ENCODE measurements at regions not wholly inside any gene's neighbourhood (a gene's known extent, or its start where the extent isn't known, plus 50 kb on each side); places are given as distances from the start of the nearest gene placed in this dataset.
"Not testable (repeated sequence)": the region's sequence is repeated elsewhere in the genome, so short reads cannot be mapped to it uniquely, and the experiment has no call there.

DNA sequence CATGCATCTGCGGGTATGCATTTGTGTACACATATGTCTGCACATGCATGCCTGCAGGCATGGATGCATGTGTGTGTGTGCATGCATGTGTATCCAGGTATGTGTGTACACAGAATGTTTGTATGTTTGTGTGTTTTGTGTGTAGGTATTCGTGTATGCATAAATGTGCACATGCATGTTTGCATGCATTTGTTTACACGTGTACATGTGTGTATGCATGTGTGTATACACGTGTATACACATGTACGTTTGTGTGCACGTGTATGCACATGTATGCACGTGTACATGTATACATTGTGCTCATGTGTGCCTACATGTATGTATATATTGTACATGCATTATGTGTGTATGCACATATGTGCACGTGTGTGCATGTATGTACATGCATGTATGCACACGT lies 171.4 kb upstream of the ZNF322 start:
- TF ChIP-seq, protein P1, sequence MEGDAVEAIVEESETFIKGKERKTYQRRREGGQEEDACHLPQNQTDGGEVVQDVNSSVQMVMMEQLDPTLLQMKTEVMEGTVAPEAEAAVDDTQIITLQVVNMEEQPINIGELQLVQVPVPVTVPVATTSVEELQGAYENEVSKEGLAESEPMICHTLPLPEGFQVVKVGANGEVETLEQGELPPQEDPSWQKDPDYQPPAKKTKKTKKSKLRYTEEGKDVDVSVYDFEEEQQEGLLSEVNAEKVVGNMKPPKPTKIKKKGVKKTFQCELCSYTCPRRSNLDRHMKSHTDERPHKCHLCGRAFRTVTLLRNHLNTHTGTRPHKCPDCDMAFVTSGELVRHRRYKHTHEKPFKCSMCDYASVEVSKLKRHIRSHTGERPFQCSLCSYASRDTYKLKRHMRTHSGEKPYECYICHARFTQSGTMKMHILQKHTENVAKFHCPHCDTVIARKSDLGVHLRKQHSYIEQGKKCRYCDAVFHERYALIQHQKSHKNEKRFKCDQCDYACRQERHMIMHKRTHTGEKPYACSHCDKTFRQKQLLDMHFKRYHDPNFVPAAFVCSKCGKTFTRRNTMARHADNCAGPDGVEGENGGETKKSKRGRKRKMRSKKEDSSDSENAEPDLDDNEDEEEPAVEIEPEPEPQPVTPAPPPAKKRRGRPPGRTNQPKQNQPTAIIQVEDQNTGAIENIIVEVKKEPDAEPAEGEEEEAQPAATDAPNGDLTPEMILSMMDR (IDR thresholded peaks at IDR 0.05), result not testable (repeated sequence)
- not testable (repeated sequence) for TF ChIP-seq POLR2A (IDR thresholded peaks at IDR 0.05)

All from adrenal gland (tissue), 5 donors.